B cell (primary cell): ENCODE measurements at regions not wholly inside any gene's neighbourhood (a gene's known extent, or its start where the extent isn't known, plus 50 kb on each side); places are given as distances from the start of the nearest gene placed in this dataset.

Experiments
- ATAC-seq: fragments of 200-7000 bp; cut with Tn5 transposase; one replicate; pipeline ENCODE4 v1.10.0; 2021; ENCODE audit warnings: low read depth, mild to moderate bottlenecking, moderate number of reproducible peaks, moderate library complexity
- CTCF ChIA-PET: fragments of 350-600 bp; sonication (Branson Sonifier 250); formaldehyde crosslinking; loops from one replicate; lab custom pipeline; 2021; ENCODE audit warnings: antibody characterized with exemption, inconsistent platforms; lab: Charles Lee
- POLR2A ChIA-PET: fragments of 350-600 bp; sonication (Branson Sonifier 250); formaldehyde crosslinking; loops from one replicate; lab custom pipeline; 2021; ENCODE audit warnings: antibody characterized with exemption; lab: Charles Lee
- DNase-seq: peaks from one replicate; pipeline ENCODE4 v3.0.0; 2013
- H2AFZ ChIP-seq: 2 replicates; pipeline ENCODE4 v1.6.1; 2012; ENCODE audit warnings: mild to moderate bottlenecking, low read depth, low read length; ENCODE audit not compliant: insufficient read depth, poor library complexity, severe bottlenecking
- H3K27ac ChIP-seq, 2 donors: 1 replicate in 1 of 2; 2 replicates in 1 of 2; pipeline ENCODE4 v1.5.1; 2012 to 2013; ENCODE audit warnings: low read length in 2 of 2, mild to moderate bottlenecking in 2 of 2, moderate library complexity in 1 of 2
- H3K27me3 ChIP-seq, 4 experiments: fragments of 200-600 bp in 1 of 4; sonication (generic) in 1 of 4; replicated peaks in 1 of 4; 1 replicate in 2 of 4; 2 replicates in 2 of 4; pipeline versions ENCODE4 v1.6.1 to v1.7.0; 2013 to 2016; ENCODE audit warnings: low read length in 3 of 4, mild to moderate bottlenecking in 2 of 4, mixed read lengths in 1 of 4, moderate library complexity in 1 of 4; ENCODE audit not compliant: insufficient read depth in 4 of 4, control insufficient read depth in 3 of 4; ENCODE audit errors: control extremely low read depth in 1 of 4
- H3K36me3 ChIP-seq, 2 experiments: replicated peaks in 1 of 2; 1 replicate in 1 of 2; 2 replicates in 1 of 2; pipeline versions ENCODE4 v1.6.1 to v1.7.1; 2013; ENCODE audit warnings: low read length in 1 of 2; ENCODE audit not compliant: insufficient read depth in 2 of 2, control insufficient read depth in 1 of 2; ENCODE audit errors: control extremely low read depth in 1 of 2, extremely low read depth in 1 of 2
- H3K4me1 ChIP-seq, 2 donors: fragments of 200-600 bp in 1 of 2; sonication (generic) in 1 of 2; 1 replicate in 1 of 2; 2 replicates in 1 of 2; pipeline versions ENCODE4 v1.5.1 to v1.6.1; 2013 to 2017; ENCODE audit warnings: low read length in 2 of 2; ENCODE audit not compliant: control insufficient read depth in 2 of 2, insufficient read depth in 2 of 2
- H3K4me2 ChIP-seq: replicated peaks from 2 replicates; pipeline ENCODE3; 2012; ENCODE audit warnings: mild to moderate bottlenecking, low read depth, low read length; ENCODE audit not compliant: poor library complexity, severe bottlenecking
- H3K4me3 ChIP-seq, 5 experiments: fragments of 200-600 bp in 1 of 5; sonication (generic) in 1 of 5; 1 replicate in 3 of 5; 2 replicates in 2 of 5; pipeline versions ENCODE4 v1.5.1 to v1.7.0; 2011 to 2016; ENCODE audit warnings: low read length in 4 of 5, mild to moderate bottlenecking in 4 of 5, low read depth in 2 of 5, control low read depth in 1 of 5, moderate library complexity in 1 of 5; ENCODE audit not compliant: insufficient read depth in 1 of 5; ENCODE audit errors: control extremely low read depth in 1 of 5, extremely low read depth in 1 of 5
- H3K79me2 ChIP-seq: fragments of 200-600 bp; sonication (generic); one replicate; pipeline ENCODE4 v1.6.0; 2016; ENCODE audit warnings: low read length; ENCODE audit not compliant: control insufficient read depth, insufficient read depth
- H3K9ac ChIP-seq: fragments of 200-600 bp; sonication (generic); 2 replicates; pipeline ENCODE4 v1.6.1; 2017; ENCODE audit warnings: mild to moderate bottlenecking, low read length, moderate library complexity
- H3K9me3 ChIP-seq, 3 donors: one replicate each; pipeline versions ENCODE4 v1.6.1 to v1.7.1; 2013; ENCODE audit warnings: low read length in 2 of 3; ENCODE audit not compliant: control insufficient read depth in 2 of 3, insufficient read depth in 1 of 3; ENCODE audit errors: control extremely low read depth in 1 of 3
- H4K20me1 ChIP-seq: 2 replicates; pipeline ENCODE4 v1.6.0; 2012; ENCODE audit warnings: mild to moderate bottlenecking, low read length; ENCODE audit not compliant: insufficient read depth, control insufficient read depth, poor library complexity, severe bottlenecking
- H3K27ac Mint-ChIP-seq: one replicate; pipeline ENCODE4 v1.8.0; 2021; ENCODE audit warnings: mixed read lengths
- H3K27me3 Mint-ChIP-seq: one replicate; pipeline ENCODE4 v1.8.0; 2021; ENCODE audit warnings: mixed read lengths
- H3K4me1 Mint-ChIP-seq: one replicate; pipeline ENCODE4 v1.8.0; 2021; ENCODE audit warnings: mixed read lengths
- H3K4me3 Mint-ChIP-seq: one replicate; pipeline ENCODE4 v1.8.0; 2021; ENCODE audit warnings: mixed read lengths
- H3K9me3 Mint-ChIP-seq: one replicate; pipeline ENCODE4 v1.8.0; 2022; ENCODE audit warnings: mixed read lengths; ENCODE audit not compliant: insufficient read depth
- CTCF ChIP-seq: fragments of 200-600 bp; IDR thresholded peaks from one replicate; pipeline ENCODE4 v1.8.0; 2022; ENCODE audit warnings: antibody characterized with exemption, mild to moderate bottlenecking
- EZH2 ChIP-seq: IDR thresholded peaks from 2 replicates; pipeline ENCODE4 v1.6.1; 2012; ENCODE audit warnings: borderline replicate concordance, low read depth, mild to moderate bottlenecking, moderate library complexity, low read length; ENCODE audit not compliant: insufficient read depth, poor library complexity, severe bottlenecking
- WGBS: methylation state at CpG from one replicate; pipeline ENCODE4 v1.1.5; 2013; ENCODE audit warnings: missing lambda C conversion rate; ENCODE audit not compliant: insufficient coverage; 5-methylcytosine and 5-hydroxymethylcytosine counted together
- intact Hi-C: fragments of 100-400 bp; cut with micrococcal nuclease; formaldehyde crosslinking; loops from one replicate; pipeline ENCODE4 v1.10.0; 2022

- Histone ChIP-seq H3K9me3 (peaks cover 0 to 9% (median 0%) of the 10 kb centered on the region in 3 donors), H3K4me3 (no peak overlapping the region), H3K4me2 (no peak overlapping the region), H4K20me1 (no peaks in the 10 kb centered on the region), H3K27ac (no peak overlapping the region), H3K9ac (no peak overlapping the region), H3K79me2 (no peaks in the 10 kb centered on the region), H3K36me3 (no peaks in the 10 kb centered on the region), H3K27me3 (no peaks in the 10 kb centered on the region), H3K4me1 (peaks cover 22 to 24% of the 10 kb centered on the region in 2 donors), H2AFZ (no peak overlapping the region)
- no peak for TF ChIP-seq EZH2
- TF ChIP-seq CTCF = no peak
- peaks cover 3% of the 10 kb centered on the region for H3K9me3 Mint-ChIP-seq
- peaks cover 24% of the 10 kb centered on the region for H3K4me1 Mint-ChIP-seq
- no peak overlapping the region for H3K27ac Mint-ChIP-seq
- CTCF ChIA-PET = no interaction called here
- no peaks in the 10 kb centered on the region for H3K27me3 Mint-ChIP-seq
- DNase-seq = no peak
- POLR2A ChIA-PET = no interaction called here
- H3K4me3 Mint-ChIP-seq = no peak overlapping the region
- intact Hi-C loops = no loop called here
- WGBS = 97% methylated on average over 5 of the region's 6 CpGs
- no peak for ATAC-seq
These were observed 229.6 kb upstream of the ZNF217 start for GRCh38 chr20:53823121-53823764.

GRCh38 chr20:53822534-53822933, 228.9 kb upstream of the ZNF217 start:
- WGBS = 90% methylated on average over 2 of the region's 5 CpGs
- TF ChIP-seq CTCF (no peak), EZH2 (no peak)
- Mint-ChIP-seq H3K4me1 (peaks cover 17% of the 10 kb centered on the region), H3K27me3 (no peaks in the 10 kb centered on the region), H3K27ac (no peak overlapping the region), H3K4me3 (no peak overlapping the region), H3K9me3 (peaks cover 3% of the 10 kb centered on the region)
- intact Hi-C loops = no loop called here
- Histone ChIP-seq H3K4me3 (no peak overlapping the region), H3K27me3 (no peaks in the 10 kb centered on the region), H3K79me2 (no peaks in the 10 kb centered on the region), H3K36me3 (no peaks in the 10 kb centered on the region), H3K27ac (no peak overlapping the region), H3K9me3 (peaks cover 0 to 9% (median 0%) of the 10 kb centered on the region in 3 donors), H2AFZ (no peak overlapping the region), H3K9ac (no peak overlapping the region), H3K4me2 (no peak overlapping the region), H3K4me1 (peaks cover 15 to 17% of the 10 kb centered on the region in 2 donors), H4K20me1 (no peaks in the 10 kb centered on the region)
- DNase-seq (no peak), ATAC-seq (no peak)
- ChIA-PET POLR2A (no interaction called here), CTCF (no interaction called here)
